ENCODE measurements at regions not wholly inside any gene's neighbourhood (a gene's known extent, or its start where the extent isn't known, plus 50 kb on each side); places are given as distances from the start of the nearest gene placed in this dataset.
A peak's percentile ranks its signal among the peaks of the same experiment; 100 is the strongest.

DNA sequence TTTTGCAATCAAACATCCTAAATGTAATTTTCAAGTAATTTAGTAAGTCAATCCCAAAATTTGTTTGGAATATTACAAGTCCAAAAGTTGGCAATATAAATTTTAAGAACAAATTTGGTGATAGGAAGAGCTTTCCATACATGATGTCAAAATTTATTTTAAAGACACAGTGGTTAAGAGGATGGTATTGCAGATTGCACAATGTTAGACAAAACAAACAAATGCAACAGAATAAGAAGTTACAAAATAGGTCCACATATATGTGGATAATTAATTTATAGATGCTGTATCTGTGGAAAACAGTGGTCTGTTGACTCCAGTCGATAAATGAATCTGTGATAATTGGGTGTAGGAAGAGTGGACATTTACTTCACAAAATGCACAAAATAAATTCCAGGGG lies 358.5 kb downstream of the PCDH7 start:
- TF ChIP-seq, protein P1, sequence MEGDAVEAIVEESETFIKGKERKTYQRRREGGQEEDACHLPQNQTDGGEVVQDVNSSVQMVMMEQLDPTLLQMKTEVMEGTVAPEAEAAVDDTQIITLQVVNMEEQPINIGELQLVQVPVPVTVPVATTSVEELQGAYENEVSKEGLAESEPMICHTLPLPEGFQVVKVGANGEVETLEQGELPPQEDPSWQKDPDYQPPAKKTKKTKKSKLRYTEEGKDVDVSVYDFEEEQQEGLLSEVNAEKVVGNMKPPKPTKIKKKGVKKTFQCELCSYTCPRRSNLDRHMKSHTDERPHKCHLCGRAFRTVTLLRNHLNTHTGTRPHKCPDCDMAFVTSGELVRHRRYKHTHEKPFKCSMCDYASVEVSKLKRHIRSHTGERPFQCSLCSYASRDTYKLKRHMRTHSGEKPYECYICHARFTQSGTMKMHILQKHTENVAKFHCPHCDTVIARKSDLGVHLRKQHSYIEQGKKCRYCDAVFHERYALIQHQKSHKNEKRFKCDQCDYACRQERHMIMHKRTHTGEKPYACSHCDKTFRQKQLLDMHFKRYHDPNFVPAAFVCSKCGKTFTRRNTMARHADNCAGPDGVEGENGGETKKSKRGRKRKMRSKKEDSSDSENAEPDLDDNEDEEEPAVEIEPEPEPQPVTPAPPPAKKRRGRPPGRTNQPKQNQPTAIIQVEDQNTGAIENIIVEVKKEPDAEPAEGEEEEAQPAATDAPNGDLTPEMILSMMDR (IDR thresholded peaks at IDR 0.05; ENCODE audit: low read depth, low read length), result no peak
- H3K4me3 ChIP-seq (ENCODE audit: low read depth, low read length), result no peak overlapping the region
- in situ Hi-C loops (cut with HindIII; ENCODE audit: low sequenced_read_pairs), result no loop called here
- DNase-seq (ENCODE audit: low read depth, low spot score), result no peak

DNA sequence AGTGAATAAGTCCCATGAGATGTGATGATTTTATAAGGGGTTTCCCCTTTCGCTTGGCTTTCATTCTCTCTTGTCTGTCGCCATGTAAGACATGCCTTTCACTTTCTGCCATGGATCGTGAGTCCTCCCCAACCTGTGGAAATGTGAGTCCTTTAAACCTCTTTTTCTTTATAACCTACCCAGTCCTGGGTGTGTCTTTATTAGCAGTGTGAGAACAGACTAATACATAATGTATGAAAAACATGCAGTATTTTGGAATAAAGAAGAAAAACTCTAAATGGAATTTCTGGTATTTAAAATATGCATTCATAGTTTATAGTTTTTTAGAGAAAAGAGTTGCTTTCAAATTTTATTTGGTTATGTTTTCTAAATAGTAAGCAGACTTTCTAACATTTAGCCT lies 360.7 kb downstream of the PCDH7 start:
- DNase-seq (ENCODE audit: low read depth, low spot score), result no peak
- in situ Hi-C loops (cut with HindIII; ENCODE audit: low sequenced_read_pairs), result no loop called here
- no peak overlapping the region for H3K4me3 ChIP-seq (ENCODE audit: low read depth, low read length)
- TF ChIP-seq, protein P1 (IDR thresholded peaks at IDR 0.05; ENCODE audit: low read depth, low read length), result no peak

DNA sequence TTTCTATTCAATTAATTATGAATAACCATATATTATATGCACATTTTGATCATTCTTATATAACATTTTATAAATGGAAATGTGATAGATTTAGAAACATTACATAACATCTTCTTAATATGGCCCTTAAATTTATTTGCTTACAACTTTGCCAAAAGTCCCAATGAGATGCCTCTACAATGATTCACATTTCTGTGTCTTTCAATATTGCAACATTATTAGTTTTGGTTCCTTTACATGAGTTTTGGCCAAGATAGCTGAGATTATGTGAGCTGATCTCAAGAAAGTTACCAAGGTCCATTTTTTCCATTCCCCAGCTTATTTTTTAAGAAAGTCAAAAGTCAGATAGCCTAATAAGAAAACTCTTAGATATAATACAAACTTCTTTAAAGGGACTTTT lies 361.2 kb downstream of the PCDH7 start:
- TF ChIP-seq, protein P1 (IDR thresholded peaks at IDR 0.05; ENCODE audit: low read depth, low read length), result no peak
- DNase-seq (ENCODE audit: low read depth, low spot score), result peak; percentile 58

DNA sequence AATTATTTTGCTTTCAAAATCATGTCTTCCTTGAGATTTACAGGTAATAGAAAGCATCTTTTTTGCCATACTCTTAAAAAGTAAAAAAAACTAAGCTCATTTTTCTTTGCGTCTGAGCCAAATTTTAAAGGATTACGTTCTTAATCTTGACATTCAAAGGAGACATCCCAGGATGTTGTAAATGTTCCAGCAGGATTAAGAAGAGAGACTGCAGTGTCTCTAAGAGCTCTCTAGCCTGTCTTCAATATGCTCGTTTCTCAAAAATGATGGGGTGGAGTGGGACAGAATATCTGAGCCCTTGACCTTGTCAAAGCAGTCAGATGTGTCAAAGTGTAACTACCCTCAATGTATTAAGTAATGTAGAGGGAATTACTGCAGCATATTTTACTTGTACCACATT lies 363.3 kb downstream of the PCDH7 start:
- H3K4me3 ChIP-seq (ENCODE audit: low read depth, low read length), result no peak overlapping the region
- in situ Hi-C loops (cut with HindIII; ENCODE audit: low sequenced_read_pairs), result no loop called here
- TF ChIP-seq, protein P1 (IDR thresholded peaks at IDR 0.05; ENCODE audit: low read depth, low read length), result no peak
- no peak for DNase-seq (ENCODE audit: low read depth, low spot score)

More for the DNA sequence above, 361.2 kb downstream of the PCDH7 start:
- in situ Hi-C loops (cut with HindIII; ENCODE audit: low sequenced_read_pairs), result no loop called here
- H3K4me3 ChIP-seq (ENCODE audit: low read depth, low read length), result no peak overlapping the region

DNA sequence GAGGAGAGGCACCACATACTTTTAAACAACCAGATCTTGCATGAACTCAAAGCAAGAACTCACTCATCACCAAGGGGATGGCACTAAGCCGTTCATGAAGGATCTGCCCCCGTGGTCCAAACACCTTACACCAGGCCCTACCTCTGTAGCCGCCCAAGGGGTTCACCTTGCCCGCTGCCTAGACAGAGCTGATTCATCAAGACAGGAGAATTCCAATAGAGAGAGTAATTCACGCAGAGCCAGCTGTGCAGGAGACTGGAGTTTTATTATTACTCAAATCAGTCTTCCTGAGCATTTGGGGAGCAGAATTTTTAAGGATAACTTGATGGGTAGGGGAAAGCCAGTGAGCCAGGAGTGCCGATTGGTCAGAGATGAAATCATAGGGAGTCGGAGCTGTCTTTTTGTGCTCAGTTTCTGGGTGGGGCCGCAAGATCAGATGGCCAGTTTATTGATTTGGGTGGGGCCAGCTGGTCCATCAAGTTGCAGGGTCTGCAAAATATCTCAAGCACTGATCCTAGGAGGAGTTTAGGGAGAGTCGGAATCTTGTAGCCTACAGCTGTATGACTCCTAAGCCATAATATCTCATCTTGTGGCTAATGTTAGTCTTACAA lies 364.7 kb downstream of the PCDH7 start:
- no peak for DNase-seq (ENCODE audit: low read depth, low spot score)
- no peak overlapping the region for H3K4me3 ChIP-seq (ENCODE audit: low read depth, low read length)
- TF ChIP-seq, protein P1 (IDR thresholded peaks at IDR 0.05; ENCODE audit: low read depth, low read length), result no peak
- in situ Hi-C loops (cut with HindIII; ENCODE audit: low sequenced_read_pairs), result no loop called here

DNA sequence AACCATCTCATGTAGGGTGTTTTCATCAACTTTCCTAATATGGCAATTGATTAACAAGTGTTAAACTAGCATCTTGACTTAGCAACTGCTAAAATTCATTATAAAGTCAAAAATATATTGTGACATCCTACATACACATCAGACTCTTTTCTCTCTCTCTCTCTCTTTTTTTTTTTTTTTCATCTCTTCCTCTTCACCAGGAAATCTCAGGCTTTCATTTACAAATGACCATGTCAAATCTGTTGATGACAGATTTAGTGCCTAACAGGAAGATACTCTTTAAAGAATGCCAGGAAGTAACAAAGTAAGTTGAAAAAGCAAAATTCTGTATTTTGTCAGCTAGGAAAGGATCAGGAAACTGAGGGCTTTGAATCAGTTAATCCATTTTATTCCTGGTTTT lies 365.5 kb downstream of the PCDH7 start:
- no peak overlapping the region for H3K4me3 ChIP-seq (ENCODE audit: low read depth, low read length)
- no peak for DNase-seq (ENCODE audit: low read depth, low spot score)
- in situ Hi-C loops (cut with HindIII; ENCODE audit: low sequenced_read_pairs), result no loop called here
- TF ChIP-seq, protein P1 (IDR thresholded peaks at IDR 0.05; ENCODE audit: low read depth, low read length), result no peak

Data from astrocyte of the spinal cord (primary cell).